ENCODE measurements at regions not wholly inside any gene's neighbourhood (a gene's known extent, or its start where the extent isn't known, plus 50 kb on each side); places are given as distances from the start of the nearest gene placed in this dataset.

DNA sequence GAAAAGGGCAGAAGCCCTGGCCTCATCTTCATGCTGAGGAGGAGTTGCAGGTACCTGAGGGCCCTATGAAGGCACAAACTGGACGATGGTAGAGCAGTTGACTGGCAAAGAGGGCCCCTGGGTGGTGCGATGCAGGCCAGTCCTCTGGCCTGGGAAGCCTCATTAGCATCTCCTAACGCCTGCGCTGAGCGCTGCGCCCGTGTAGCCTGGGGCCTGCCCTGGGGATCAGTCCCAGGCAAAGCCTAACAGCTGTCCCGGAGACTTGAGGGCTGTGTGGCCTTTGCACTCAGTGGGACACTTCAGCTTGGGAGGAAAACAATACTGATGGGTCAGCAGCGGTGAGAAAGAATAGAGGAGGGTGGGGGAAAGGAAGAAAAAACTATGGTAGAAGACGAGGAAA, 187.7 kb downstream of the RAP2A start:
- no peak overlapping the region for H3K27ac ChIP-seq
- no peaks in the 10 kb centered on the region for H3K9me3 ChIP-seq
- 53 to 62% (median 58%) methylated on average over 10 of the region's 10 CpGs for WGBS, 5 donors
- no peak for TF ChIP-seq POLR2A (IDR thresholded peaks at IDR 0.05)
- no peaks in the 10 kb centered on the region for H3K4me1 ChIP-seq
- no peak for DNase-seq
- intact Hi-C loops (cut with DNase I; ENCODE audit: low total_unique reads), result no loop called here
- no peaks in the 10 kb centered on the region for H3K36me3 ChIP-seq
- H3K27me3 ChIP-seq (replicated peaks in 1 of 7), result no peaks in the 10 kb centered on the region
- H3K4me3 ChIP-seq, result no peak overlapping the region

- no peak overlapping the region for H3K4me3 ChIP-seq
- no peaks in the 10 kb centered on the region for H3K36me3 ChIP-seq
- H3K9me3 ChIP-seq, result peaks cover 0 to 18% (median 11%) of the 10 kb centered on the region in 8 donors
- no peaks in the 10 kb centered on the region for H3K27me3 ChIP-seq (replicated peaks in 1 of 7)
- H3K4me1 ChIP-seq, result no peaks in the 10 kb centered on the region
- intact Hi-C loops (cut with DNase I; ENCODE audit: low total_unique reads), result no loop called here
- DNase-seq, result no peak
- TF ChIP-seq, protein P1, sequence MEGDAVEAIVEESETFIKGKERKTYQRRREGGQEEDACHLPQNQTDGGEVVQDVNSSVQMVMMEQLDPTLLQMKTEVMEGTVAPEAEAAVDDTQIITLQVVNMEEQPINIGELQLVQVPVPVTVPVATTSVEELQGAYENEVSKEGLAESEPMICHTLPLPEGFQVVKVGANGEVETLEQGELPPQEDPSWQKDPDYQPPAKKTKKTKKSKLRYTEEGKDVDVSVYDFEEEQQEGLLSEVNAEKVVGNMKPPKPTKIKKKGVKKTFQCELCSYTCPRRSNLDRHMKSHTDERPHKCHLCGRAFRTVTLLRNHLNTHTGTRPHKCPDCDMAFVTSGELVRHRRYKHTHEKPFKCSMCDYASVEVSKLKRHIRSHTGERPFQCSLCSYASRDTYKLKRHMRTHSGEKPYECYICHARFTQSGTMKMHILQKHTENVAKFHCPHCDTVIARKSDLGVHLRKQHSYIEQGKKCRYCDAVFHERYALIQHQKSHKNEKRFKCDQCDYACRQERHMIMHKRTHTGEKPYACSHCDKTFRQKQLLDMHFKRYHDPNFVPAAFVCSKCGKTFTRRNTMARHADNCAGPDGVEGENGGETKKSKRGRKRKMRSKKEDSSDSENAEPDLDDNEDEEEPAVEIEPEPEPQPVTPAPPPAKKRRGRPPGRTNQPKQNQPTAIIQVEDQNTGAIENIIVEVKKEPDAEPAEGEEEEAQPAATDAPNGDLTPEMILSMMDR (IDR thresholded peaks at IDR 0.05 in 8 of 11, conservative IDR thresholded peaks at IDR 0.05 in 3 of 11), result no peak
- TF ChIP-seq POLR2A (IDR thresholded peaks at IDR 0.05), result no peak
- no peak overlapping the region for H3K27ac ChIP-seq
- 49 to 77% (median 63%) methylated on average over 4 of the region's 4 CpGs for WGBS, 5 donors
These were observed 193.6 kb downstream of the RAP2A start for GRCh38 chr13:97627566-97627965.

- H3K4me1 ChIP-seq, result no peaks in the 10 kb centered on the region
- 67 to 85% (median 78%) methylated on average over 6 of the region's 6 CpGs for WGBS, 5 donors
- no peak for DNase-seq
- intact Hi-C loops (cut with DNase I; ENCODE audit: low total_unique reads), result no loop called here
- peaks cover 0 to 27% (median 14%) of the 10 kb centered on the region in 8 donors for H3K9me3 ChIP-seq
- H3K27me3 ChIP-seq (replicated peaks in 1 of 7), result no peaks in the 10 kb centered on the region
- no peaks in the 10 kb centered on the region for H3K36me3 ChIP-seq
- H3K27ac ChIP-seq, result no peak overlapping the region
- H3K4me3 ChIP-seq, result no peak overlapping the region
- TF ChIP-seq, protein P1 (IDR thresholded peaks at IDR 0.05 in 8 of 11, conservative IDR thresholded peaks at IDR 0.05 in 3 of 11), result no peak
- no peak for TF ChIP-seq POLR2A (IDR thresholded peaks at IDR 0.05)
- TF ChIP-seq POLR2AphosphoS5 (IDR thresholded peaks at IDR 0.05), result no peak
These were observed 195.8 kb downstream of the RAP2A start for GRCh38 chr13:97629601-97630272.

DNA sequence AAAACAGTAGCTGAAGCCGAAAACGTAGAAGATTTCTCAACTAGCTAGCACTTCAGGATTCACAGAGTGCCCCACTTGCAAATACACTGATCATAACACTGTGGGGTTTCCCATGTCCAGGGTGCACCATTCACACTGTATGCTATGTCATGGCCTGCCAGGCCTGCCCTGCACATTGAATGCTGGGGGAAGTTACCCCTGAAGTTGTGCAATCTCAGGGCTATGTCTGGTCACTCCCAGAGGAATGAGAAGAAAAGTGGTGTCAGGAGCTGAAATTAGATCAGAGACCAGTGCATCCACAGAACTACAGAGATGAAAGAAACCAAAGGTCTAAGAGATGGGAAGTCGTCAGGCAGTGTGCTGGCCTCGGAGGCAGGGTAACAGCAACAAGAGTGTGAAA, 196.8 kb downstream of the RAP2A start:
- Histone ChIP-seq H3K27ac (no peak overlapping the region), H3K9me3 (peaks cover 0 to 27% (median 14%) of the 10 kb centered on the region in 8 donors), H3K36me3 (no peaks in the 10 kb centered on the region), H3K27me3 (replicated peaks in 1 of 7) (no peaks in the 10 kb centered on the region), H3K4me1 (no peaks in the 10 kb centered on the region), H3K4me3 (no peak overlapping the region)
- DNase-seq, result no peak
- TF ChIP-seq POLR2AphosphoS5 (IDR thresholded peaks at IDR 0.05) (no peak), POLR2A (IDR thresholded peaks at IDR 0.05) (no peak)
- TF ChIP-seq, protein P1 (IDR thresholded peaks at IDR 0.05 in 8 of 11, conservative IDR thresholded peaks at IDR 0.05 in 3 of 11), result no peak
- intact Hi-C loops (cut with DNase I; ENCODE audit: low total_unique reads), result no loop called here
- WGBS, 5 donors, result 80 to 89% (median 85%) methylated on average over 4 of the region's 4 CpGs
